Ascending aorta (tissue), 2 donors: ENCODE measurements at regions not wholly inside any gene's neighbourhood (a gene's known extent, or its start where the extent isn't known, plus 50 kb on each side); places are given as distances from the start of the nearest gene placed in this dataset.

Experiments used
- DNase-seq, 2 donors: peaks; one replicate each; pipeline ENCODE4 v3.0.0-alpha.2; 2019; ENCODE audit warnings: low spot score in 2 of 2
- H3K27ac ChIP-seq, 2 donors: fragments of 200-600 bp; sonication (generic); one replicate each; pipeline ENCODE4 v1.5.1; 2016 to 2017; ENCODE audit warnings: mild to moderate bottlenecking in 1 of 2
- H3K27me3 ChIP-seq: fragments of 200-600 bp; sonication (generic); one replicate; pipeline ENCODE4 v1.5.1; 2017
- H3K36me3 ChIP-seq, 2 donors: fragments of 200-600 bp; sonication (generic); one replicate each; pipeline ENCODE4 v1.5.1; 2016
- H3K4me1 ChIP-seq, 2 donors: fragments of 200-600 bp; sonication (generic); one replicate each; pipeline ENCODE4 v1.5.1; 2016 to 2017; ENCODE audit warnings: mild to moderate bottlenecking in 1 of 2
- H3K4me3 ChIP-seq, 2 donors: fragments of 200-600 bp; sonication (generic); one replicate each; pipeline ENCODE4 v1.5.1; 2016 to 2017; ENCODE audit warnings: mild to moderate bottlenecking in 1 of 2
- H3K9me3 ChIP-seq, 2 donors: fragments of 200-600 bp; sonication (generic); one replicate each; pipeline ENCODE4 v1.5.1; 2016
- CTCF ChIP-seq, 3 experiments: fragments of 200-600 bp in 2 of 3; fragments of 450-650 bp in 1 of 3; sonication (generic) in 2 of 3; IDR thresholded peaks; one replicate each; pipeline ENCODE4 v1.5.1; 2016 to 2019; ENCODE audit warnings: antibody characterized with exemption in 3 of 3, mild to moderate bottlenecking in 1 of 3, moderate library complexity in 1 of 3
- intact Hi-C: fragments of 100-400 bp; cut with DNase I; formaldehyde crosslinking; loops from one replicate; pipeline ENCODE4 v1.15.1; 2023

DNA sequence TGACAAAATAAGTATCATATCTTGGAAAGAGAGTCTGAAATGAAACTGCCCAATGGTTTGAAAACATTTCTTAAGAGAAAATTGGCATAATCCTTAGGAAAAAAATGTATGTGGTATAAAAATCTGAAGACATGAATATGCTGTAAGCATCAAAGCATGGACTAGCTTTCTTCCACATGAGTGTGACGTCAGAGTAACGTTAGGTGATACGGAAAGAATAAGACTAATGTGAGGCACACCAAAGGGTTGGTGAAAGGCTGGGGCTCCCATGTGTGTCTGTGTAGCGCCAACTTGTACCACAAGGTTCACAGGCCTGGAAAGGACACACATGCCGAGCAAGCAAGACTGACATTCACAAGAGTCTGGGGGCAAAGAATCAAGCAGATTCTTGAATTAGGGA, 238.1 kb upstream of the GLI3 start:
- no peaks in the 10 kb centered on the region for H3K4me1 ChIP-seq
- TF ChIP-seq CTCF (IDR thresholded peaks at IDR 0.05), result no peak
- intact Hi-C loops, result loop anchor here (2.0 kb wide), 1 partner anchor 54 kb away; no protein-coding TSS in a partner anchor
- no peaks in the 10 kb centered on the region for H3K9me3 ChIP-seq
- no peak overlapping the region for H3K27ac ChIP-seq
- no peak for DNase-seq
- no peak overlapping the region for H3K4me3 ChIP-seq
- H3K36me3 ChIP-seq, result no peaks in the 10 kb centered on the region
- H3K27me3 ChIP-seq, result no peaks in the 10 kb centered on the region

DNA sequence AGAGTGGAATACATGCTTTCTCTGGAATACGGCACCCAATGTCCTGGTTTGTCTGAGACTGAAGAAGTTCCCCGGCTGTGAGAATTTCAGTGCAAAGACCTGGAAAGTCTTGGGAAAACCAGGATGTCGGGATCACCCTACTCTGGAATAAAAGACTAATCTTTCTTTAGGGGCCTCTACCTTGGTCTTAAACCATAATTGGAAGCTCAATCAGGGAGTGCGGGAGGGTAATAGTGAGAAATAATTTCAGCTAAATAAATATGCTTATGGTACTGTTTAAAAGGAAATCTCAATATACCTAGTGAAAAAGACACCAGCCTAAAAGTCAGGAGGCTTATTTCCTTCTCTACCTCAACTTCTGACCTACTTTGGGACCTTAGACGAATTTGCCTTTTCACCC, 236.1 kb upstream of the GLI3 start:
- Histone ChIP-seq H3K4me3 (no peak overlapping the region), H3K27ac (no peak overlapping the region), H3K36me3 (no peaks in the 10 kb centered on the region), H3K27me3 (no peaks in the 10 kb centered on the region), H3K4me1 (no peaks in the 10 kb centered on the region), H3K9me3 (no peaks in the 10 kb centered on the region)
- no peak for DNase-seq
- intact Hi-C loops, result no loop called here
- no peak for TF ChIP-seq CTCF (IDR thresholded peaks at IDR 0.05)

DNA sequence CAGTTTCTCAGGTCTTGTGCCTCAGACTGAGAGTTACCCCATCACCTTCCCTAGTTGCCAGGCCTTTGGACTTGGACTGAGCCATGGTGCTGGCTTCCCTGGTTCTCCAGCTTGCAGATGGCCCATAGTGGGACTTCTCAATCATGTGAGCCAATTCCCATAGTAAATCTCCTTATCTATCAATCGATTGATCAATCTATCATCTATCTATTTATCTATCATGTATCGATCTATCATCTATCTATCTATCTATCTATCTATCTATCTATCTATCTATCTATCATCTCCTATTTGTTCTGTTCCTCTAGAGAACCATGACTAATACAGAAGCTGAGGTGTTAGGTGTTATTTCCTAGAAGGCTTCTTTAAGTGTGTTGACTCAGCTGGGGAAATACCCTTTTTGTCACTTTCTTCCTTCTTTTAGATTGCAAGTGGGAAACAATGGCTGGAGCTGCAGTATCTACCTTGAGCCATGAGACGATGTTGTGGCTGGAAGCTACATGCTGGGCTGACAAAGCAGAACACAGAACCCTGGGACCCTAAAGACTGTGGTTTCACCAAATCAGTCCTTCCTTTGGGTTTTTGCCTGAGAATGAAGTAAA, 234.7 kb upstream of the GLI3 start:
- intact Hi-C loops, result no loop called here
- TF ChIP-seq CTCF (IDR thresholded peaks at IDR 0.05), result no peak
- no peak overlapping the region for H3K27ac ChIP-seq

GRCh38 chr7:42469341-42469740, 232.3 kb upstream of the GLI3 start:
- no peaks in the 10 kb centered on the region for H3K27me3 ChIP-seq
- no peak overlapping the region for H3K4me3 ChIP-seq
- H3K36me3 ChIP-seq, result no peaks in the 10 kb centered on the region
- no peaks in the 10 kb centered on the region for H3K9me3 ChIP-seq
- intact Hi-C loops, result no loop called here
- no peaks in the 10 kb centered on the region for H3K4me1 ChIP-seq
- H3K27ac ChIP-seq, result no peak overlapping the region
- DNase-seq, result no peak
- no peak for TF ChIP-seq CTCF (IDR thresholded peaks at IDR 0.05)

More for the DNA sequence above, 234.7 kb upstream of the GLI3 start:
- Histone ChIP-seq H3K36me3 (no peaks in the 10 kb centered on the region), H3K4me3 (no peak overlapping the region), H3K4me1 (no peaks in the 10 kb centered on the region), H3K9me3 (no peaks in the 10 kb centered on the region), H3K27me3 (no peaks in the 10 kb centered on the region)
- no peak for DNase-seq

DNA sequence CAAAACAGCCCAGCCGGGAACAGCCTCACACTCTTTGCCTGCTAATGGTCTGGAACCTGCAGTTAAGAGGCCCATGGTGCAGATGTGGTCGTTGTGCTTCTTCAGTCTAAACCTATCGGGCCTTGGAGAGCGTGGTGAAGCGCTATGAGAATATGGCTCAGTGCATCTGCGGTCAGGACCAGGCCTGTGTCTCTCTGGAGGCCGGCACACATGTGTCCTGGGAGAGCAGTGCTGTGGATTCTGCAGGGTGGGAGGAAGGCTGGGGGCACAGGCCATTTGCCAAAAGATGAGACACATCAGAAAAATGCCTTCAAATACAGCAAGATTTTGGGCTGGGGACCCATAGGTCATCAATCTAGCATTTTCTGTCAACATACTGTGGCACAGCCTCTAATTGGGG, 231.5 kb upstream of the GLI3 start:
- intact Hi-C loops, result no loop called here
- H3K4me3 ChIP-seq, result no peak overlapping the region
- no peak for TF ChIP-seq CTCF (IDR thresholded peaks at IDR 0.05)
- H3K36me3 ChIP-seq, result no peaks in the 10 kb centered on the region
- no peaks in the 10 kb centered on the region for H3K9me3 ChIP-seq
- no peaks in the 10 kb centered on the region for H3K27me3 ChIP-seq
- no peaks in the 10 kb centered on the region for H3K4me1 ChIP-seq
- DNase-seq, result no peak
- H3K27ac ChIP-seq, result no peak overlapping the region

DNA sequence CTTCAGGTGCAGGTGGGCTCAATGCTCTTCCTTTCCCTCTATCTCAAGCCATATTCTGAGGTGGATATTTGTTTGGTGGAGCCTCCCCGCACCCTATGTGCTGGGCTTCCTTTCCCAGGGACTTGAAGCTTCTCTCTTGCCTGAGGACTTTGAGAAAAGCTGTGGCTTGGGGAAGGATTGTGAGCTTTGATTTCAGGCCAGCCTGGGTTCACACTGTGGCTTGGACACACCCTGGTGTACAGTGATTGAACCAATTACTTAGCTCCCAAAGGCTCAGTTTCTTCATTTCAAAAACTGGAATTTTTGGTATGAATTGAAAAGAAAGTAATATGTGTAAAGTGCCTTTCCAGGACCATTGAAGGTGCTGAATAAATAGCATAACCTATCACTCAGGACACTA, 224.5 kb upstream of the GLI3 start:
- H3K36me3 ChIP-seq, result no peaks in the 10 kb centered on the region
- no peak overlapping the region for H3K27ac ChIP-seq
- intact Hi-C loops, result no loop called here
- no peak for DNase-seq
- no peaks in the 10 kb centered on the region for H3K9me3 ChIP-seq
- H3K4me3 ChIP-seq, result no peak overlapping the region
- H3K4me1 ChIP-seq, result no peaks in the 10 kb centered on the region
- TF ChIP-seq CTCF (IDR thresholded peaks at IDR 0.05), result no peak
- no peaks in the 10 kb centered on the region for H3K27me3 ChIP-seq
